A673 (cell line): ENCODE measurements at regions not wholly inside any gene's neighbourhood (a gene's known extent, or its start where the extent isn't known, plus 50 kb on each side); places are given as distances from the start of the nearest gene placed in this dataset.

Source experiments
- BruUV-seq: library from RNA; stranded (reverse); fragments of 400-500 nt; replicated peaks from 2 replicates; lab custom pipeline; 2021; lab: Mats Ljungman, UMichigan
- CTCF ChIA-PET: fragments of 300-600 bp; sonication (Branson Sonifier 250); formaldehyde crosslinking; loops from one replicate; lab custom pipeline; 2022; ENCODE audit warnings: antibody characterized with exemption; lab: Charles Lee
- POLR2A ChIA-PET: fragments of 300-600 bp; sonication (Branson Sonifier 250); formaldehyde crosslinking; loops from one replicate; lab custom pipeline; 2022; ENCODE audit warnings: antibody characterized with exemption; ENCODE audit not compliant: low non-redundant PET; lab: Charles Lee
- DNase-seq: peaks from one replicate; pipeline ENCODE4 v3.0.0-alpha.2; 2015; ENCODE audit warnings: low spot score
- H3K27ac ChIP-seq: fragments of 200-600 bp; sonication (generic); 2 replicates; pipeline ENCODE4 v1.5.1; 2016; ENCODE audit warnings: mixed run types, low read depth, mild to moderate bottlenecking, mixed read lengths, antibody characterized with exemption, low read length; ENCODE audit not compliant: poor library complexity, severe bottlenecking
- H3K27me3 ChIP-seq: fragments of 200-600 bp; sonication (generic); replicated peaks from 2 replicates; pipeline ENCODE4 v1.6.1; 2017; ENCODE audit warnings: mixed run types, low read depth, mild to moderate bottlenecking, mixed read lengths, antibody characterized with exemption, low read length; ENCODE audit not compliant: insufficient read depth, poor library complexity
- H3K36me3 ChIP-seq: fragments of 200-600 bp; sonication (generic); 2 replicates; pipeline ENCODE4 v1.6.1; 2016; ENCODE audit warnings: mixed run types, mild to moderate bottlenecking, mixed read lengths, antibody characterized with exemption, low read length; ENCODE audit not compliant: insufficient read depth, poor library complexity, severe bottlenecking
- H3K4me1 ChIP-seq: fragments of 200-600 bp; sonication (generic); 2 replicates; pipeline ENCODE4 v1.6.1; 2017; ENCODE audit warnings: mixed run types, mild to moderate bottlenecking, mixed read lengths, antibody characterized with exemption, low read length; ENCODE audit not compliant: insufficient read depth, poor library complexity, severe bottlenecking
- H3K4me3 ChIP-seq: fragments of 200-600 bp; sonication (generic); 2 replicates; pipeline ENCODE4 v1.5.1; 2016; ENCODE audit warnings: low read depth, mixed run types, mild to moderate bottlenecking, mixed read lengths, low read length; ENCODE audit not compliant: poor library complexity, severe bottlenecking
- H3K9me3 ChIP-seq: fragments of 200-600 bp; sonication (generic); 2 replicates; pipeline ENCODE4 v1.6.1; 2016; ENCODE audit warnings: mixed run types, low read depth, mild to moderate bottlenecking, mixed read lengths, antibody characterized with exemption, low read length; ENCODE audit not compliant: poor library complexity, severe bottlenecking
- CTCF ChIP-seq: fragments of 300-800, 200-600 bp; sonication (generic); conservative IDR thresholded peaks from 2 replicates; pipeline ENCODE4 v1.5.1; 2017; ENCODE audit warnings: low read depth, mild to moderate bottlenecking, antibody characterized with exemption, low read length, moderate library complexity, mixed read lengths
- EZH2 ChIP-seq: fragments of 200-600 bp; sonication (generic); IDR thresholded peaks from 2 replicates; pipeline ENCODE4 v1.6.1; 2017; ENCODE audit warnings: borderline replicate concordance, low read depth, mild to moderate bottlenecking, mixed read lengths, antibody characterized with exemption, low read length; ENCODE audit not compliant: poor library complexity, severe bottlenecking
- intact Hi-C: fragments of 100-400 bp; cut with micrococcal nuclease; formaldehyde crosslinking; loops from one replicate; pipeline ENCODE4 v1.10.0; 2022; ENCODE audit not compliant: unreplicated experiment

GRCh38 chr4:138945840-138946239, 69.7 kb upstream of the NOCT start:
- DNase-seq = no peak
- H3K9me3 ChIP-seq = no peaks in the 10 kb centered on the region
- BruUV-seq = no TSS peak
- ChIA-PET POLR2A (no interaction called here), CTCF (no interaction called here)
- no peaks in the 10 kb centered on the region for H3K4me1 ChIP-seq
- intact Hi-C loops = no loop called here
- H3K27me3 ChIP-seq = no peaks in the 10 kb centered on the region
- no peak overlapping the region for H3K4me3 ChIP-seq
- TF ChIP-seq CTCF (no peak), EZH2 (no peak)
- no peak overlapping the region for H3K27ac ChIP-seq
- no peaks in the 10 kb centered on the region for H3K36me3 ChIP-seq

- no peaks in the 10 kb centered on the region for H3K27me3 ChIP-seq
- DNase-seq = no peak
- intact Hi-C loops = no loop called here
- no peak overlapping the region for H3K27ac ChIP-seq
- BruUV-seq = no TSS peak
- ChIA-PET CTCF (no interaction called here), POLR2A (no interaction called here)
- H3K4me1 ChIP-seq = no peaks in the 10 kb centered on the region
- no peaks in the 10 kb centered on the region for H3K36me3 ChIP-seq
- no peak overlapping the region for H3K4me3 ChIP-seq
- no peak for TF ChIP-seq EZH2
- no peak for TF ChIP-seq CTCF
- H3K9me3 ChIP-seq = no peaks in the 10 kb centered on the region
These were observed 70.2 kb upstream of the NOCT start for GRCh38 chr4:138945401-138945800.

GRCh38 chr4:138943893-138944292, 71.7 kb upstream of the NOCT start:
- Histone ChIP-seq H3K9me3 (no peaks in the 10 kb centered on the region), H3K4me3 (no peak overlapping the region), H3K27ac (no peak overlapping the region), H3K36me3 (no peaks in the 10 kb centered on the region), H3K4me1 (no peaks in the 10 kb centered on the region), H3K27me3 (no peaks in the 10 kb centered on the region)
- ChIA-PET POLR2A (no interaction called here), CTCF (no interaction called here)
- no peak for DNase-seq
- TF ChIP-seq CTCF (no peak), EZH2 (no peak)
- no TSS peak for BruUV-seq
- intact Hi-C loops = no loop called here
